Stimulated activated CD4-positive, alpha-beta T cell treated with anti-CD3 and anti-CD28 coated beads, Interleukin-2, amount 100 ng/mL, for 48 hours (primary cell): ENCODE measurements at regions not wholly inside any gene's neighbourhood (a gene's known extent, or its start where the extent isn't known, plus 50 kb on each side); places are given as distances from the start of the nearest gene placed in this dataset.
"Not testable (repeated sequence)": the region's sequence is repeated elsewhere in the genome, so short reads cannot be mapped to it uniquely, and the experiment has no call there.

Experiments used
- DNase-seq, 2 donors: peaks; one replicate each; pipeline ENCODE4 v3.0.0-alpha.2; 2020

- no peak for DNase-seq
These were observed 429.0 kb downstream of the SLITRK1 start for GRCh38 chr13:83453300-83453699.

GRCh38 chr13:83452292-83452950, 429.9 kb downstream of the SLITRK1 start:
- no peak for DNase-seq

GRCh38 chr13:83450591-83450990, 431.7 kb downstream of the SLITRK1 start:
- DNase-seq, result no peak

GRCh38 chr13:83449668-83450395, 432.4 kb downstream of the SLITRK1 start:
- no peak for DNase-seq

- DNase-seq, result no peak
These were observed 441.8 kb downstream of the SLITRK1 start for GRCh38 chr13:83440465-83440864.

GRCh38 chr13:83439464-83439863, 442.8 kb downstream of the SLITRK1 start:
- DNase-seq, result not testable (repeated sequence)

GRCh38 chr13:83423861-83424260, 458.4 kb downstream of the SLITRK1 start:
- DNase-seq, result no peak

- DNase-seq, result no peak
These were observed 458.9 kb downstream of the SLITRK1 start for GRCh38 chr13:83423381-83423780.

- no peak for DNase-seq
These were observed 467.9 kb downstream of the SLITRK1 start for GRCh38 chr13:83414393-83414792.

GRCh38 chr13:83386609-83387008, 495.7 kb downstream of the SLITRK1 start:
- no peak for DNase-seq

GRCh38 chr13:83378908-83379307, 503.4 kb downstream of the SLITRK1 start:
- no peak for DNase-seq

- DNase-seq, result no peak
These were observed 504.8 kb downstream of the SLITRK1 start for GRCh38 chr13:83377491-83377890.

GRCh38 chr13:83372786-83373185, 509.5 kb downstream of the SLITRK1 start:
- no peak for DNase-seq

- no peak for DNase-seq
These were observed 516.6 kb downstream of the SLITRK1 start for GRCh38 chr13:83365723-83366122.

GRCh38 chr13:83355041-83355440, 527.2 kb downstream of the SLITRK1 start:
- no peak for DNase-seq

GRCh38 chr13:83352391-83352790, 529.9 kb downstream of the SLITRK1 start:
- no peak for DNase-seq

- DNase-seq, result no peak
These were observed 531.7 kb downstream of the SLITRK1 start for GRCh38 chr13:83350569-83350968.

- DNase-seq, result no peak
These were observed 537.8 kb downstream of the SLITRK1 start for GRCh38 chr13:83344518-83344917.

- no peak for DNase-seq
These were observed 542.1 kb downstream of the SLITRK1 start for GRCh38 chr13:83340170-83340569.

- no peak for DNase-seq
These were observed 548.5 kb downstream of the SLITRK1 start for GRCh38 chr13:83333614-83334388.

GRCh38 chr13:83332751-83333150, 549.5 kb downstream of the SLITRK1 start:
- no peak for DNase-seq

GRCh38 chr13:83327091-83327490, 555.2 kb downstream of the SLITRK1 start:
- no peak for DNase-seq

- DNase-seq, result no peak
These were observed 557.0 kb downstream of the SLITRK1 start for GRCh38 chr13:83325125-83325853.
